Left cardiac atrium (tissue), 4 donors: ENCODE measurements at regions not wholly inside any gene's neighbourhood (a gene's known extent, or its start where the extent isn't known, plus 50 kb on each side); places are given as distances from the start of the nearest gene placed in this dataset.
A peak's percentile ranks its signal among the peaks of the same experiment; 100 is the strongest.
"Not testable (repeated sequence)": the region's sequence is repeated elsewhere in the genome, so short reads cannot be mapped to it uniquely, and the experiment has no call there.

ENCODE experiments used
- ATAC-seq, 2 donors: fragments of 200-7000 bp; cut with Tn5 transposase; one replicate each; pipeline ENCODE4 v1.9.1; 2020; ENCODE audit warnings: mild to moderate bottlenecking in 2 of 2, moderate library complexity in 2 of 2
- DNase-seq: peaks from one replicate; pipeline ENCODE4 v3.0.0-alpha.2; 2020
- intact Hi-C, 2 donors: fragments of 100-400 bp; cut with DNase I; formaldehyde crosslinking; loops; one replicate each; pipeline versions ENCODE4 v1.14.1 to v1.15.1; 2022 to 2023
- donor health status: DM: no; HTN: yes; CAD: no.
- donor health status: DM: no; HTN: yes; CAD: no; lungs with severe emphysema.
- donor health status: DM: yes; HTN: yes; CAD: no.
- donor health status: Dilated cardiomyopathy.

- ATAC-seq (no peak), DNase-seq (no peak)
- intact Hi-C loops = no loop called here
Observed at GRCh38 chr10:91061608-91062007, 140.7 kb upstream of the ANKRD1 start.

GRCh38 chr10:91062091-91062490 lies 141.2 kb upstream of the ANKRD1 start:
- ATAC-seq (no peak), DNase-seq (no peak)
- intact Hi-C loops = no loop called here

GRCh38 chr10:91071786-91072185 lies 148.7 kb upstream of the PCGF5 start:
- ATAC-seq (no peak), DNase-seq (no peak)
- intact Hi-C loops = no loop called here

- no peak for ATAC-seq
- intact Hi-C loops = no loop called here
Observed at GRCh38 chr10:91073286-91073979, 147.0 kb upstream of the PCGF5 start.

GRCh38 chr10:91076991-91077548 lies 143.4 kb upstream of the PCGF5 start:
- intact Hi-C loops = no loop called here
- no peak for DNase-seq
- ATAC-seq = peak in 1 of 2 donors; percentile 9

More at GRCh38 chr10:91073286-91073979, 147.0 kb upstream of the PCGF5 start:
- DNase-seq = no peak

GRCh38 chr10:91077549-91078071 lies 142.9 kb upstream of the PCGF5 start:
- ATAC-seq (peak; percentile 92), DNase-seq (peak; percentile 81)
- intact Hi-C loops = no loop called here

GRCh38 chr10:91080776-91081175 lies 139.7 kb upstream of the PCGF5 start:
- ATAC-seq = no peak
- intact Hi-C loops = no loop called here

GRCh38 chr10:91082447-91082846 lies 138.0 kb upstream of the PCGF5 start:
- ATAC-seq = no peak
- DNase-seq = no peak
- intact Hi-C loops = no loop called here

More at GRCh38 chr10:91080776-91081175, 139.7 kb upstream of the PCGF5 start:
- DNase-seq = no peak

- intact Hi-C loops = no loop called here
Observed at GRCh38 chr10:91088300-91089140, 131.9 kb upstream of the PCGF5 start.

GRCh38 chr10:91090761-91091529 lies 129.5 kb upstream of the PCGF5 start:
- ATAC-seq = no peak
- no peak for DNase-seq
- intact Hi-C loops = loop anchor here in 1 of 2 donors (10.0 kb wide), 1 partner anchor 134 kb away; the partner anchor contains the start of gene PCGF5

More at GRCh38 chr10:91088300-91089140, 131.9 kb upstream of the PCGF5 start:
- DNase-seq (no peak), ATAC-seq (peak; percentile 74 to 86)

- intact Hi-C loops = loop anchor here in 1 of 2 donors (10.0 kb wide), 1 partner anchor 133 kb away; the partner anchor contains the start of gene PCGF5
- DNase-seq (no peak), ATAC-seq (no peak)
Observed at GRCh38 chr10:91091780-91092179, 128.7 kb upstream of the PCGF5 start.

- no peak for DNase-seq
- intact Hi-C loops = loop anchor here in 1 of 2 donors (10.0 kb wide), 1 partner anchor 129 kb away; the partner anchor contains the start of gene PCGF5
- ATAC-seq = no peak
Observed at GRCh38 chr10:91096274-91096673, 124.2 kb upstream of the PCGF5 start.

- no peak for DNase-seq
- intact Hi-C loops = loop anchor here in 1 of 2 donors (10.0 kb wide), 1 partner anchor 127 kb away; the partner anchor contains the start of gene PCGF5
Observed at GRCh38 chr10:91097313-91097712, 123.2 kb upstream of the PCGF5 start.

GRCh38 chr10:91098021-91098420 lies 122.4 kb upstream of the PCGF5 start:
- not testable (repeated sequence) for DNase-seq, ATAC-seq
- intact Hi-C loops = loop anchor here in 1 of 2 donors (10.0 kb wide), 1 partner anchor 127 kb away; the partner anchor contains the start of gene PCGF5

More at GRCh38 chr10:91097313-91097712, 123.2 kb upstream of the PCGF5 start:
- ATAC-seq = no peak

GRCh38 chr10:91103384-91104192 lies 116.9 kb upstream of the PCGF5 start:
- ATAC-seq = peak in 1 of 2 donors; percentile 44
- intact Hi-C loops = no loop called here
- no peak for DNase-seq

GRCh38 chr10:91104193-91105041 lies 116.0 kb upstream of the PCGF5 start:
- peak in 1 of 2 donors; percentile 36 for ATAC-seq
- intact Hi-C loops = no loop called here
- DNase-seq = no peak

- DNase-seq (no peak), ATAC-seq (no peak)
- intact Hi-C loops = no loop called here
Observed at GRCh38 chr10:91105269-91105668, 115.2 kb upstream of the PCGF5 start.
